ENCODE measurements at regions not wholly inside any gene's neighbourhood (a gene's known extent, or its start where the extent isn't known, plus 50 kb on each side); places are given as distances from the start of the nearest gene placed in this dataset.

- no peaks in the 10 kb centered on the region for H3K9me3 ChIP-seq (replicated peaks)
- intact Hi-C loops (cut with micrococcal nuclease): no loop called here
These were observed 325.6 kb upstream of the SLC35B3 start for GRCh38 chr6:8760951-8761350.

GRCh38 chr6:8758412-8758811, 323.1 kb upstream of the SLC35B3 start:
- Histone ChIP-seq H3K27me3 (ENCODE audit: low read depth) (no peaks in the 10 kb centered on the region), H3K27ac (replicated peaks) (no peak overlapping the region), H3K9me3 (replicated peaks) (no peaks in the 10 kb centered on the region), H3K36me3 (no peaks in the 10 kb centered on the region), H3K4me1 (no peaks in the 10 kb centered on the region), H3K4me3 (no peak overlapping the region)
- intact Hi-C loops (cut with micrococcal nuclease): no loop called here
- no peak for TF ChIP-seq CTCF (IDR thresholded peaks at IDR 0.05; ENCODE audit: borderline replicate concordance)
- no peak for DNase-seq

More at GRCh38 chr6:8760951-8761350, 325.6 kb upstream of the SLC35B3 start:
- DNase-seq: no peak
- peaks cover 17% of the 10 kb centered on the region for H3K4me1 ChIP-seq
- no peaks in the 10 kb centered on the region for H3K27me3 ChIP-seq (ENCODE audit: low read depth)
- TF ChIP-seq CTCF (IDR thresholded peaks at IDR 0.05; ENCODE audit: borderline replicate concordance): no peak
- H3K4me3 ChIP-seq: no peak overlapping the region
- no peak overlapping the region for H3K27ac ChIP-seq (replicated peaks)
- H3K36me3 ChIP-seq: no peaks in the 10 kb centered on the region

GRCh38 chr6:8750627-8751026, 315.3 kb upstream of the SLC35B3 start:
- H3K4me1 ChIP-seq: no peaks in the 10 kb centered on the region
- no peaks in the 10 kb centered on the region for H3K36me3 ChIP-seq
- DNase-seq: no peak
- intact Hi-C loops (cut with micrococcal nuclease): no loop called here
- H3K27me3 ChIP-seq (ENCODE audit: low read depth): no peaks in the 10 kb centered on the region
- H3K27ac ChIP-seq (replicated peaks): no peak overlapping the region
- H3K9me3 ChIP-seq (replicated peaks): no peaks in the 10 kb centered on the region
- H3K4me3 ChIP-seq: no peak overlapping the region
- no peak for TF ChIP-seq CTCF (IDR thresholded peaks at IDR 0.05; ENCODE audit: borderline replicate concordance)

- H3K9me3 ChIP-seq (replicated peaks): no peaks in the 10 kb centered on the region
- no peaks in the 10 kb centered on the region for H3K4me1 ChIP-seq
- no peaks in the 10 kb centered on the region for H3K27me3 ChIP-seq (ENCODE audit: low read depth)
- H3K4me3 ChIP-seq: no peak overlapping the region
- H3K36me3 ChIP-seq: no peaks in the 10 kb centered on the region
- intact Hi-C loops (cut with micrococcal nuclease): no loop called here
- H3K27ac ChIP-seq (replicated peaks): no peak overlapping the region
- DNase-seq: no peak
- no peak for TF ChIP-seq CTCF (IDR thresholded peaks at IDR 0.05; ENCODE audit: borderline replicate concordance)
These were observed 314.1 kb upstream of the SLC35B3 start for GRCh38 chr6:8749465-8749864.

- H3K4me1 ChIP-seq: no peaks in the 10 kb centered on the region
- peak overlapping the region; percentile 6 for H3K4me3 ChIP-seq
- intact Hi-C loops (cut with micrococcal nuclease): no loop called here
- peaks cover 23% of the 10 kb centered on the region for H3K9me3 ChIP-seq (replicated peaks)
- H3K36me3 ChIP-seq: no peaks in the 10 kb centered on the region
- no peak overlapping the region for H3K27ac ChIP-seq (replicated peaks)
- no peak for DNase-seq
- H3K27me3 ChIP-seq (ENCODE audit: low read depth): no peaks in the 10 kb centered on the region
- peak; percentile 12 for TF ChIP-seq CTCF (IDR thresholded peaks at IDR 0.05; ENCODE audit: borderline replicate concordance)
These were observed 307.9 kb upstream of the SLC35B3 start for GRCh38 chr6:8743170-8743745.

Data from left ventricle myocardium inferior (tissue), 1 donor.